ENCODE measurements at regions not wholly inside any gene's neighbourhood (a gene's known extent, or its start where the extent isn't known, plus 50 kb on each side); places are given as distances from the start of the nearest gene placed in this dataset.

GRCh38 chr5:173538018-173538417, 78.4 kb downstream of the BOD1 start:
- intact Hi-C loops (cut with DNase I), result no loop called here
- DNase-seq, result no peak
- TF ChIP-seq, protein P1, sequence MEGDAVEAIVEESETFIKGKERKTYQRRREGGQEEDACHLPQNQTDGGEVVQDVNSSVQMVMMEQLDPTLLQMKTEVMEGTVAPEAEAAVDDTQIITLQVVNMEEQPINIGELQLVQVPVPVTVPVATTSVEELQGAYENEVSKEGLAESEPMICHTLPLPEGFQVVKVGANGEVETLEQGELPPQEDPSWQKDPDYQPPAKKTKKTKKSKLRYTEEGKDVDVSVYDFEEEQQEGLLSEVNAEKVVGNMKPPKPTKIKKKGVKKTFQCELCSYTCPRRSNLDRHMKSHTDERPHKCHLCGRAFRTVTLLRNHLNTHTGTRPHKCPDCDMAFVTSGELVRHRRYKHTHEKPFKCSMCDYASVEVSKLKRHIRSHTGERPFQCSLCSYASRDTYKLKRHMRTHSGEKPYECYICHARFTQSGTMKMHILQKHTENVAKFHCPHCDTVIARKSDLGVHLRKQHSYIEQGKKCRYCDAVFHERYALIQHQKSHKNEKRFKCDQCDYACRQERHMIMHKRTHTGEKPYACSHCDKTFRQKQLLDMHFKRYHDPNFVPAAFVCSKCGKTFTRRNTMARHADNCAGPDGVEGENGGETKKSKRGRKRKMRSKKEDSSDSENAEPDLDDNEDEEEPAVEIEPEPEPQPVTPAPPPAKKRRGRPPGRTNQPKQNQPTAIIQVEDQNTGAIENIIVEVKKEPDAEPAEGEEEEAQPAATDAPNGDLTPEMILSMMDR (IDR thresholded peaks at IDR 0.05), result no peak
- Histone ChIP-seq H3K4me1 (no peaks in the 10 kb centered on the region), H3K27me3 (no peaks in the 10 kb centered on the region), H3K36me3 (no peaks in the 10 kb centered on the region), H3K27ac (no peak overlapping the region), H3K9me3 (no peaks in the 10 kb centered on the region), H3K4me3 (no peak overlapping the region), H3K9ac (ENCODE audit: low read depth in 2 of 2, low read length in 2 of 2) (no peak overlapping the region)

DNA sequence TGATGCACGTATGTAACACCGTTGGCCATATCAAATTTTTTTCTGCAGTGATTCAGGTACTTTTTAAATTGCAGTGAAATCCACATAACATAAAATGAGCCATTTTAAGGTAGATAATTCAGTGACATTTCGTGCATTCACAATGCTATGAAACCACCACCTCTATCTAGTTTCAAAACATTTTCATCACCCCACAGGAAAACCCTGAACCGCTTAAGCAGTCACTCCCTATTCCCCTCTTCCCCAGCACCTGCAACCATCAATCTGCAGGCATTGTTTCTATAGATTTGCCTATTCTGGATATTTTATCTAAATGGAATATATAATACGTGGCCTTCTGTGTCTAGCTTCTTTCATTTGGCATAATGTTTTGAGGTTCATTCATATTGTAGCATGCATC, 79.2 kb downstream of the BOD1 start:
- no peaks in the 10 kb centered on the region for H3K9me3 ChIP-seq
- H3K27ac ChIP-seq, result no peak overlapping the region
- H3K36me3 ChIP-seq, result no peaks in the 10 kb centered on the region
- H3K27me3 ChIP-seq, result no peaks in the 10 kb centered on the region
- H3K9ac ChIP-seq (ENCODE audit: low read depth in 2 of 2, low read length in 2 of 2), result no peak overlapping the region
- no peak for DNase-seq
- TF ChIP-seq, protein P1 (IDR thresholded peaks at IDR 0.05), result no peak
- H3K4me1 ChIP-seq, result no peaks in the 10 kb centered on the region
- intact Hi-C loops (cut with DNase I), result no loop called here
- H3K4me3 ChIP-seq, result no peak overlapping the region

DNA sequence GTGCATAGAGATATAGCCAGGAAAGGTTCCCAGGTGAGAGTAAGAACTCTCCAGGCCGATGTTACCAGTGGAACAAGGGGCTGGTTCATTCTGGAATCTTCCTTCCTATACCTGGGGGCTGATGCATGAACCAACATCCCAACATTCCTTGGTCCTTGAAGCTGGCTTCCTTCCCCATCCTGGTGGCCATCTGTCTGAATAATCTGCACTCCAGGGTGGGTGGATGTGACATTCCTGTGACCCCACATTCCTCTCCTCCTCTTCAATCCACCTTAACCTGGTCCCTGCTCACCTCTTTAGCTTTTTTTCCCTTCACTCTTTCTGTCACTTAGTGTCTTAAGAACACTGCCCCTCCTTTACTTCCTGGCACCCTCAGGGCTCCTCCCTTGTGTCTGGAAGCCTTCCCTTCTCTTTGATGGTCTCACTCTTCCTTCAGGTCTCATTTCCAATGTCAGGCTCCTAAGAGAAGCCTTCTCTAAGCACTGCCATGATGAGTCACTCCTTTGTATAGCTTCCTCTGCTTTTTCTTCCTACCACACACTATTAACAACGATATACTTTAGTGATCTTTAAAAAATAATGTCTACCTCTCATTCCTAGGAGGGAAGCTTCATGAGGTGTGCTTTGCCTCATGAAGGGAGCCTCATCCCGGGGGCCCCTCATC, 80.3 kb downstream of the BOD1 start:
- no peak overlapping the region for H3K4me3 ChIP-seq
- no peaks in the 10 kb centered on the region for H3K9me3 ChIP-seq
- no peaks in the 10 kb centered on the region for H3K4me1 ChIP-seq
- no peak overlapping the region for H3K9ac ChIP-seq (ENCODE audit: low read depth in 2 of 2, low read length in 2 of 2)
- H3K27ac ChIP-seq, result no peak overlapping the region
- TF ChIP-seq, protein P1 (IDR thresholded peaks at IDR 0.05), result no peak
- H3K36me3 ChIP-seq, result no peaks in the 10 kb centered on the region
- intact Hi-C loops (cut with DNase I), result no loop called here
- DNase-seq, result no peak
- H3K27me3 ChIP-seq, result no peaks in the 10 kb centered on the region

DNA sequence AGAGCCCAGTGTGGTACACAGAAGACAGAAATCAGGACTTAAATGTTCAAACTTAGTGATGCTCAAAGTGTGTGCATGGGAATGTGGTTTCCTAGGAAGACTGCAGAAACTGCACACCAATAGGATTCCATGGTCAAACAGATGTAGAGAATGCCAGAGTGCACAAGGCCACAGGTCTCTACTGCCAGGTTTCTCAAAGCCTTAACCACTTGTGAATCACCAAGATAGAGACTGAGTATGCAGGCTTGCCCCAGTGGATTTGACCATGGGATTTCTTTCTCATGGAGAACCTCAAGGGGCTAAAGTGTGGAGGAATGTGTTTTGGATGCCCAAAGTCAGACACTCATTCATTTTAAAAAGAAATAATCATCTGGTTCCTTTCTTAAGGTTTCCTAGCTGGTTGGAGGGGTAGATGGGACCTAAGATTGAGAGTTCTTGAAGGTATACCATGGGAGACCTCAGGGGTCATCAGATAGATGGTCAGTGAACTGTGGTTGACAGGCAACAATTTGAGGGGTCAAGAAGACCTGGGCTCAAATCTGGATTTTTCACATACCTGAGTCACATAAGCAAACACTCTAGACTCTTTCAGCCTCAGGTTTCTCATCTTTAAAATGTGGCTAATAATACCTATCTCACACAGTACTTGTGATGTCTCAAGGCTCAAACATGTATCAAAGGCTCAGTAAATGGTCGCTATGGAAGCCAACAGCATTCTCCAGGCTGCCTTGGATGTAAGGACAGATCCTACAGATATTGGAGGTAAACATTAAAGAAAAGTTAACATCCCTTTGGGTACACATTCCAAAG, 81.1 kb downstream of the BOD1 start:
- Histone ChIP-seq H3K4me3 (no peak overlapping the region), H3K36me3 (no peaks in the 10 kb centered on the region), H3K27ac (no peak overlapping the region), H3K9ac (ENCODE audit: low read depth in 2 of 2, low read length in 2 of 2) (no peak overlapping the region), H3K27me3 (no peaks in the 10 kb centered on the region), H3K4me1 (no peaks in the 10 kb centered on the region), H3K9me3 (no peaks in the 10 kb centered on the region)
- intact Hi-C loops (cut with DNase I), result no loop called here
- DNase-seq, result no peak
- TF ChIP-seq, protein P1 (IDR thresholded peaks at IDR 0.05), result no peak

- intact Hi-C loops (cut with DNase I), result no loop called here
- H3K9me3 ChIP-seq, result no peaks in the 10 kb centered on the region
- H3K36me3 ChIP-seq, result no peaks in the 10 kb centered on the region
- DNase-seq, result no peak
- no peaks in the 10 kb centered on the region for H3K27me3 ChIP-seq
- H3K4me3 ChIP-seq, result no peak overlapping the region
- no peaks in the 10 kb centered on the region for H3K4me1 ChIP-seq
- H3K27ac ChIP-seq, result no peak overlapping the region
- H3K9ac ChIP-seq (ENCODE audit: low read depth in 2 of 2, low read length in 2 of 2), result no peak overlapping the region
- TF ChIP-seq, protein P1 (IDR thresholded peaks at IDR 0.05), result no peak
Measured at GRCh38 chr5:173534664-173535063, 81.8 kb downstream of the BOD1 start.

Measured in colonic mucosa (tissue), 4 donors.